GM12892 (cell line): ENCODE measurements at regions not wholly inside any gene's neighbourhood (a gene's known extent, or its start where the extent isn't known, plus 50 kb on each side); places are given as distances from the start of the nearest gene placed in this dataset.

Experiments
- POLR2A ChIP-seq: IDR thresholded peaks from 2 replicates; pipeline ENCODE4 v1.6.1; 2011; ENCODE audit warnings: low read depth, low read length, control low read depth
- POLR2AphosphoS5 ChIP-seq: IDR thresholded peaks from 2 replicates; pipeline ENCODE4 v1.6.1; 2011; ENCODE audit warnings: low read depth, low read length, control low read depth
- TAF1 ChIP-seq: IDR thresholded peaks from 2 replicates; pipeline ENCODE4 v1.6.1; 2011; ENCODE audit warnings: low read depth, mild to moderate bottlenecking, control low read depth, low read length, borderline replicate concordance

- TF ChIP-seq POLR2AphosphoS5 (no peak), POLR2A (no peak), TAF1 (no peak)
Measured at GRCh38 chr12:13496111-13496510, 299.6 kb downstream of the EMP1 start.
